T-helper 2 cell treated with Interferon-gamma antibody and Interleukin-4, amounts not matched to agents 5 μg/mL and 100 μg/mL, for 36 hours (primary cell): ENCODE measurements at regions not wholly inside any gene's neighbourhood (a gene's known extent, or its start where the extent isn't known, plus 50 kb on each side); places are given as distances from the start of the nearest gene placed in this dataset.
"Not testable (repeated sequence)": the region's sequence is repeated elsewhere in the genome, so short reads cannot be mapped to it uniquely, and the experiment has no call there.

ENCODE experiments used
- DNase-seq: peaks from one replicate; pipeline ENCODE4 v3.0.0; 2021; ENCODE audit warnings: low spot score
- H3K27ac Mint-ChIP-seq: one replicate; pipeline ENCODE4 v1.8.0; 2021; ENCODE audit warnings: mild to moderate bottlenecking, mixed read lengths
- H3K27me3 Mint-ChIP-seq: one replicate; pipeline ENCODE4 v1.8.0; 2021; ENCODE audit warnings: low read depth, mixed read lengths
- H3K36me3 Mint-ChIP-seq: one replicate; pipeline ENCODE4 v1.8.0; 2021; ENCODE audit warnings: low read depth, mixed read lengths
- H3K4me1 Mint-ChIP-seq: one replicate; pipeline ENCODE4 v1.8.0; 2021; ENCODE audit warnings: low read depth, mixed read lengths
- H3K4me3 Mint-ChIP-seq: one replicate; pipeline ENCODE4 v1.8.0; 2022; ENCODE audit warnings: mild to moderate bottlenecking, moderate library complexity, mixed read lengths
- H3K9me3 Mint-ChIP-seq: one replicate; pipeline ENCODE4 v1.8.0; 2021; ENCODE audit warnings: mixed read lengths

GRCh38 chr6:60670036-60670435, 1616.0 kb downstream of the KHDRBS2 start:
- Mint-ChIP-seq H3K27me3 (no peaks in the 10 kb centered on the region), H3K4me1 (no peaks in the 10 kb centered on the region), H3K36me3 (no peaks in the 10 kb centered on the region), H3K4me3 (no peak overlapping the region), H3K9me3 (peaks cover 65% of the 10 kb centered on the region), H3K27ac (no peak overlapping the region)
- DNase-seq = no peak

DNA sequence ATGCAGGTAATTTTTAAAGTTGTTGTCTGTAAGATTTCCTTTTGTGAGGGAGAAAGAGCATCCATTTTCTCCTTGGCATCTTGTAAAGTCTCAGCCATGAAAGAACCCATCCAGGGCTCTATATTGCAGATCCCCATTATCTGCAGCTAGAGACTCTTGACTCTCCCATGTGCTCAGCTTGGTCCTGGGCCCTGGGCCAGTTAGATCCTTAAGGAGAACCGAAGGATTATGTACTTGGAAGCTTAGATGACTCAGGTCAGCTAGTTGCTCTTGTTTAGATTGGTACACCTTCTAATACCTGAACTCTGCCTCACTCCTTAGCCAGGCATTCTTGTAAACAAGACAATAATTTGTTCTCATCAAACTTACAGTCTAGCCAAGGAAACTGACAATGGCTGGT, 1617.6 kb downstream of the KHDRBS2 start:
- Mint-ChIP-seq H3K36me3 (no peaks in the 10 kb centered on the region), H3K27ac (no peak overlapping the region), H3K27me3 (no peaks in the 10 kb centered on the region), H3K9me3 (peaks cover 67% of the 10 kb centered on the region), H3K4me3 (no peak overlapping the region), H3K4me1 (no peaks in the 10 kb centered on the region)
- DNase-seq = no peak

DNA sequence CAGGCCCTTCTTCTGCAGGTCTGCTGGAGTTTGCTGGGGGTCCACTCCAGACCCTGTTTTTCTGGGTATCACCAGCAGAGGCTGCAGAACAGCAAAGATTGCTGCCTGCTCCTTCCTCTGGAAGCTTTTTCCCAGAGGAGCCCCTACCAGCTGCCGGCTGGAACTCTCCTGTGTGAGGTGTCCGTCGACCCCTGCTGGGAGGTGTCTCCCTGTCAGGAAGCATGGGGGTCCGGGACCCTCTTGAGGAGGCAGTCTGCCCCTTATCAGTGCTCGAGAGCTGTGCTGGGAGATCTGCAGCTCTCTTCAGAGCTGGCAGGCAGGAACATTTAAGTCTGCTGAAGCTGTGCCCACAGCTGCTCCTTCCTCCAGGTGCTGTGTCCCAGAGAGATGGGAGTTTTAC, 1622.8 kb downstream of the KHDRBS2 start:
- H3K36me3 Mint-ChIP-seq, H3K4me3 Mint-ChIP-seq, H3K27ac Mint-ChIP-seq, DNase-seq, H3K4me1 Mint-ChIP-seq, H3K27me3 Mint-ChIP-seq: not testable (repeated sequence)
- peaks cover 55% of the 10 kb centered on the region for H3K9me3 Mint-ChIP-seq

DNA sequence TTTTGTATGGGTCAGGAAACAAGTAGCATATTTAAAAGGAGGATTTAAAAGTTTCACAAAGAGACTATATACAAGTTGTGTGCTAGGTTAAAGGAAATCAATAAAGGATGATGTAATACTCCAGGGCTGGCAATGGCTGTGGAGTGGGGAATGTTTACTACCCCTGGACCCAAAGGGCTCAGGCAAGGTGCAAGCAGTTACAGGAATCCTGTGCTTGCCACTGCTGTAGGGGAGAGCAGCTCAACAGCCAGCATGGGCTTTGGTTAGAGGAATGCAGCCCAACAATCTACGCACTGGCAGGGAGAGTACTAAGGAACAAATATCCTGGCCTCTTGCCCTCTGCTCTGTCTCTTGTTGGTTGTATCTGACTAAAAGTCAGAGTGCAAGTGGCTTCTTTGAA, 1642.2 kb downstream of the KHDRBS2 start:
- no peaks in the 10 kb centered on the region for H3K27me3 Mint-ChIP-seq
- H3K27ac Mint-ChIP-seq = no peak overlapping the region
- H3K9me3 Mint-ChIP-seq = peaks cover 64% of the 10 kb centered on the region
- no peak for DNase-seq
- H3K4me1 Mint-ChIP-seq = no peaks in the 10 kb centered on the region
- no peaks in the 10 kb centered on the region for H3K36me3 Mint-ChIP-seq
- H3K4me3 Mint-ChIP-seq = no peak overlapping the region

- DNase-seq, H3K27ac Mint-ChIP-seq, H3K4me3 Mint-ChIP-seq, H3K36me3 Mint-ChIP-seq, H3K4me1 Mint-ChIP-seq, H3K27me3 Mint-ChIP-seq: not testable (repeated sequence)
- peaks cover 61% of the 10 kb centered on the region for H3K9me3 Mint-ChIP-seq
Observed at GRCh38 chr6:60639185-60639584, 1646.8 kb downstream of the KHDRBS2 start.
